NCI-H128 (cell line): ENCODE measurements at regions not wholly inside any gene's neighbourhood (a gene's known extent, or its start where the extent isn't known, plus 50 kb on each side); places are given as distances from the start of the nearest gene placed in this dataset.
"Not testable (repeated sequence)": the region's sequence is repeated elsewhere in the genome, so short reads cannot be mapped to it uniquely, and the experiment has no call there.

ENCODE experiments used
- DNase-seq: peaks from one replicate; lab custom pipeline; 2025; ENCODE audit not compliant: unreplicated experiment; lab: John Stamatoyannopoulos, UW

- no peak for DNase-seq
Observed at GRCh38 chr2:67896076-67896475, 166.7 kb downstream of the C1D start.

GRCh38 chr2:67896476-67896875, 166.3 kb downstream of the C1D start:
- no peak for DNase-seq

GRCh38 chr2:67898595-67898994, 164.2 kb downstream of the C1D start:
- no peak for DNase-seq

GRCh38 chr2:67899187-67899586, 163.6 kb downstream of the C1D start:
- DNase-seq, result no peak

- DNase-seq, result no peak
Observed at GRCh38 chr2:67900826-67901225, 162.0 kb downstream of the C1D start.

- DNase-seq, result no peak
Observed at GRCh38 chr2:67904566-67904965, 158.2 kb downstream of the C1D start.

- no peak for DNase-seq
Observed at GRCh38 chr2:67904966-67905365, 157.8 kb downstream of the C1D start.

- not testable (repeated sequence) for DNase-seq
Observed at GRCh38 chr2:67906547-67906946, 156.3 kb downstream of the C1D start.

GRCh38 chr2:67917332-67918054, 145.3 kb downstream of the C1D start:
- DNase-seq, result no peak

- no peak for DNase-seq
Observed at GRCh38 chr2:67918471-67918870, 144.3 kb downstream of the C1D start.

GRCh38 chr2:67919490-67919889, 143.3 kb downstream of the C1D start:
- DNase-seq, result no peak

GRCh38 chr2:67922080-67922785, 140.6 kb downstream of the C1D start:
- DNase-seq, result peak; percentile 42

GRCh38 chr2:67923696-67924095, 139.1 kb downstream of the C1D start:
- no peak for DNase-seq

- DNase-seq, result no peak
Observed at GRCh38 chr2:67927501-67927900, 135.3 kb downstream of the C1D start.

- no peak for DNase-seq
Observed at GRCh38 chr2:67930156-67930555, 132.6 kb downstream of the C1D start.

- DNase-seq, result no peak
Observed at GRCh38 chr2:67936969-67937368, 125.8 kb downstream of the C1D start.

- DNase-seq, result no peak
Observed at GRCh38 chr2:67938053-67938452, 124.8 kb downstream of the C1D start.

- DNase-seq, result no peak
Observed at GRCh38 chr2:67945056-67945455, 117.7 kb downstream of the C1D start.

GRCh38 chr2:67945940-67946339, 116.9 kb downstream of the C1D start:
- peak; percentile 42 for DNase-seq

- no peak for DNase-seq
Observed at GRCh38 chr2:67948057-67948456, 114.7 kb downstream of the C1D start.

GRCh38 chr2:67948506-67948905, 114.3 kb downstream of the C1D start:
- DNase-seq, result no peak

GRCh38 chr2:67950018-67950417, 112.8 kb downstream of the C1D start:
- DNase-seq, result no peak

- DNase-seq, result no peak
Observed at GRCh38 chr2:67950919-67951318, 111.9 kb downstream of the C1D start.
